ENCODE measurements at regions not wholly inside any gene's neighbourhood (a gene's known extent, or its start where the extent isn't known, plus 50 kb on each side); places are given as distances from the start of the nearest gene placed in this dataset.

DNA sequence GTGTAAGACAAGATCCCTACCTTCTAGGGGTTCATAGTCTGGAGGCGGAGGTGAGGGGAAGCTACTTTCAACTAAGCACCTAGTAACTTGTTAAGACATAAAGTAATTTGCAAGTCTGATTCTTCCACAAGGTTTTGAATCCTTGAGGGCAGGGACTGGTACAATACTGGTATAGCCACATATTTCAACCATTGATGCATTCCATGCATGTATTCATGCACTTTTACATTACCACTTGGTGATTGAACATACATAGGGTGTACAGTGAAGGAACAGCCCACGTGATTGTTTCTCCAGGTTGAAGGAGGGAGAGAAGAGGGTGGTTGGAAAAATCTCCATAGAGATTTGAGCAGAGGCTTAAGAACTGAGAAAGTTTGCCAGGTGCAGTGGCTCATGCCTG, 62.0 kb upstream of the PAX6 start:
- Histone ChIP-seq H3K4me3 (ENCODE audit: low read depth, low read length, poor library complexity, severe bottlenecking) (no peak overlapping the region), H3K9me3 (ENCODE audit: low read length) (no peaks in the 10 kb centered on the region), H3K36me3 (ENCODE audit: insufficient read depth, low read length) (no peaks in the 10 kb centered on the region), H3K4me1 (ENCODE audit: insufficient read depth, low read length, poor library complexity, severe bottlenecking) (no peaks in the 10 kb centered on the region), H3K4me2 (ENCODE audit: low read length) (no peak overlapping the region), H3K79me2 (ENCODE audit: insufficient read depth, low read depth, low read length) (no peaks in the 10 kb centered on the region), H2AFZ (ENCODE audit: low read length) (no peak overlapping the region), H4K20me1 (ENCODE audit: insufficient read depth, low read length) (no peaks in the 10 kb centered on the region), H3K27ac (ENCODE audit: low read depth, low read length, poor library complexity, severe bottlenecking) (no peak overlapping the region), H3K9me2 (ENCODE audit: insufficient read depth, low read length) (no peaks in the 10 kb centered on the region)
- intact Hi-C loops (cut with micrococcal nuclease; ENCODE audit: unreplicated experiment), result loop anchor here (5.0 kb wide), 1 partner anchor 636 kb away; no protein-coding TSS in a partner anchor
- CTCF ChIA-PET (ENCODE audit: unreplicated experiment), result no interaction called here
- no TSS peak for BruUV-seq (replicated peaks)
- no peak for DNase-seq (ENCODE audit: low spot score)
- TF ChIP-seq, protein P1, sequence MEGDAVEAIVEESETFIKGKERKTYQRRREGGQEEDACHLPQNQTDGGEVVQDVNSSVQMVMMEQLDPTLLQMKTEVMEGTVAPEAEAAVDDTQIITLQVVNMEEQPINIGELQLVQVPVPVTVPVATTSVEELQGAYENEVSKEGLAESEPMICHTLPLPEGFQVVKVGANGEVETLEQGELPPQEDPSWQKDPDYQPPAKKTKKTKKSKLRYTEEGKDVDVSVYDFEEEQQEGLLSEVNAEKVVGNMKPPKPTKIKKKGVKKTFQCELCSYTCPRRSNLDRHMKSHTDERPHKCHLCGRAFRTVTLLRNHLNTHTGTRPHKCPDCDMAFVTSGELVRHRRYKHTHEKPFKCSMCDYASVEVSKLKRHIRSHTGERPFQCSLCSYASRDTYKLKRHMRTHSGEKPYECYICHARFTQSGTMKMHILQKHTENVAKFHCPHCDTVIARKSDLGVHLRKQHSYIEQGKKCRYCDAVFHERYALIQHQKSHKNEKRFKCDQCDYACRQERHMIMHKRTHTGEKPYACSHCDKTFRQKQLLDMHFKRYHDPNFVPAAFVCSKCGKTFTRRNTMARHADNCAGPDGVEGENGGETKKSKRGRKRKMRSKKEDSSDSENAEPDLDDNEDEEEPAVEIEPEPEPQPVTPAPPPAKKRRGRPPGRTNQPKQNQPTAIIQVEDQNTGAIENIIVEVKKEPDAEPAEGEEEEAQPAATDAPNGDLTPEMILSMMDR (conservative IDR thresholded peaks at IDR 0.05; ENCODE audit: low read length), result no peak
- TF ChIP-seq EZH2phosphoT487 (IDR thresholded peaks at IDR 0.05; ENCODE audit: borderline replicate concordance, low read depth, low read length), result no peak
- POLR2A ChIA-PET, result no interaction called here

DNA sequence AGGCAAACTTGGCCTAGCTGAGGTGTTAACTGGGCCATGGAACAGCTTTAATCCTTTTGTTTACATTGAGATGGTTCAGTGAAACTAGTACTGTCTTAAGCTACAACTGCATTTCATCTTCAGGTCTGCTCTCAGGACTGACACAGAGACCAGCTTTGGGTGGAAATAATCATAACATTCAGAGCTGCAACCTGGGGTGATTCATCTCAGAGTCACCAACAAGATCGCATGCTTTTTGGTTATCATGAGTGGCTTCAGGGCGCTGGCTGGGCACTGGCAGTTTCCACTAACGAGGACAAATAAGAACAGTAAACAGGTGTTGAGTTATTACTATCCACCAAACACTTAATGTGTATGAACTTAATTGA, 60.9 kb upstream of the PAX6 start:
- Histone ChIP-seq H3K4me2 (ENCODE audit: low read length) (no peak overlapping the region), H4K20me1 (ENCODE audit: insufficient read depth, low read length) (no peaks in the 10 kb centered on the region), H3K79me2 (ENCODE audit: insufficient read depth, low read depth, low read length) (no peaks in the 10 kb centered on the region), H2AFZ (ENCODE audit: low read length) (no peak overlapping the region), H3K9me2 (ENCODE audit: insufficient read depth, low read length) (no peaks in the 10 kb centered on the region), H3K9me3 (ENCODE audit: low read length) (no peaks in the 10 kb centered on the region), H3K4me3 (ENCODE audit: low read depth, low read length, poor library complexity, severe bottlenecking) (no peak overlapping the region), H3K27ac (ENCODE audit: low read depth, low read length, poor library complexity, severe bottlenecking) (no peak overlapping the region), H3K36me3 (ENCODE audit: insufficient read depth, low read length) (no peaks in the 10 kb centered on the region), H3K4me1 (ENCODE audit: insufficient read depth, low read length, poor library complexity, severe bottlenecking) (no peaks in the 10 kb centered on the region)
- no TSS peak for BruUV-seq (replicated peaks)
- ChIA-PET CTCF (ENCODE audit: unreplicated experiment) (interaction anchor here (0.9 kb wide), 1 partner anchor 12 kb away, joined by 3 read pairs; no protein-coding TSS in a partner anchor), POLR2A (no interaction called here)
- TF ChIP-seq, protein P1 (conservative IDR thresholded peaks at IDR 0.05; ENCODE audit: low read length), result no peak
- TF ChIP-seq EZH2phosphoT487 (IDR thresholded peaks at IDR 0.05; ENCODE audit: borderline replicate concordance, low read depth, low read length), result no peak
- intact Hi-C loops (cut with micrococcal nuclease; ENCODE audit: unreplicated experiment), result loop anchor here (5.0 kb wide), 1 partner anchor 635 kb away; no protein-coding TSS in a partner anchor
- no peak for DNase-seq (ENCODE audit: low spot score)

DNA sequence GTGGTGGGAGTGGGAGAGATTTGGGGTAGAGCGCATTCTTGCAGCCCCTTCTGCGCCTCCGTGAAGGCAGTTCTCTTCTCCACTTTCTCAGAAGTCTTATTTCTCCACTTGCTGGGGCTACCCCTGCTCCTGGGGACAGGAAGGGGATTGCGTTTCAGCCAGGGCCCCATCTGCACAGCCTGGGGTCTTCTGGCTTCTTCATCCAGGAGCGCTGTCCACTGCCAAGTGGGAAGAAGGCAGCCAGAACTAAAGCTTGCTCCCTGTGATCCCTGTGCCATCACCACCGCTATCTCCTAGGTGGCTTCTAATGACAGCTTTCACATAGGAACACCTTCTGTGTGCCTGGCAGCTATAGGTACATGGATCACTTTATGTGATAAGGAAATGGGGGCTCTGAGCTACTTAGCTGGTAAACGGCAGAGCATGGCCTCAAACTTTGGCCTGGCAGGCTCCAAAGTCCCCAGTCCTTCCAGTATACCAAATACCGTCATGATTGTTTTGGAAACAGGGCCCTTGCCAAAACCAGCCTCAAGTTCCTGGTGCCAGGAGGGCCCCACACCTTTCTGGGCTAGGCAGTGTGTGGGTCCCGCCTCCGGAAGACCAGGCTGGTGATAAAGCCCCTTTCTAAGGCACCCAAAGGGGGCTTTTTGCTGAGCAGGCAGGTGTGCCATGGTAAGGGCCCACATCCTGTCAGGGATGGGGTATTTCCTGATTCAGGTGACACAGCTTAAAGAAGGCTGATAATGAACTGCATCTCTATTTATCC, 60.4 kb upstream of the PAX6 start:
- TF ChIP-seq EZH2phosphoT487 (IDR thresholded peaks at IDR 0.05; ENCODE audit: borderline replicate concordance, low read depth, low read length), result no peak
- TF ChIP-seq, protein P1 (conservative IDR thresholded peaks at IDR 0.05; ENCODE audit: low read length), result no peak
- Histone ChIP-seq H3K4me3 (ENCODE audit: low read depth, low read length, poor library complexity, severe bottlenecking) (no peak overlapping the region), H2AFZ (ENCODE audit: low read length) (no peak overlapping the region), H3K9me2 (ENCODE audit: insufficient read depth, low read length) (no peaks in the 10 kb centered on the region), H3K79me2 (ENCODE audit: insufficient read depth, low read depth, low read length) (no peaks in the 10 kb centered on the region), H3K27ac (ENCODE audit: low read depth, low read length, poor library complexity, severe bottlenecking) (no peak overlapping the region), H4K20me1 (ENCODE audit: insufficient read depth, low read length) (no peaks in the 10 kb centered on the region), H3K4me1 (ENCODE audit: insufficient read depth, low read length, poor library complexity, severe bottlenecking) (no peaks in the 10 kb centered on the region), H3K4me2 (ENCODE audit: low read length) (no peak overlapping the region), H3K9me3 (ENCODE audit: low read length) (no peaks in the 10 kb centered on the region), H3K36me3 (ENCODE audit: insufficient read depth, low read length) (no peaks in the 10 kb centered on the region)
- no TSS peak for BruUV-seq (replicated peaks)
- ChIA-PET CTCF (ENCODE audit: unreplicated experiment) (interaction anchor here (0.9 kb wide), 1 partner anchor 11 kb away, joined by 3 read pairs; no protein-coding TSS in a partner anchor), POLR2A (interaction anchor here (0.6 kb wide), 1 partner anchor 106 kb away, joined by 3 read pairs; no protein-coding TSS in a partner anchor)
- intact Hi-C loops (cut with micrococcal nuclease; ENCODE audit: unreplicated experiment), result loop anchor here (2.0 to 5.0 kb wide), 2 partner anchors 475 to 634 kb away; no protein-coding TSS in a partner anchor
- DNase-seq (ENCODE audit: low spot score), result no peak
